Sigmoid colon (tissue), 6 donors: ENCODE measurements at regions not wholly inside any gene's neighbourhood (a gene's known extent, or its start where the extent isn't known, plus 50 kb on each side); places are given as distances from the start of the nearest gene placed in this dataset.

Experiments
- DNase-seq: peaks from one replicate; pipeline ENCODE4 v3.0.0-alpha.2; 2019
- H3K27ac ChIP-seq, 4 donors: fragments of 200-600 bp; sonication (generic); one replicate each; pipeline ENCODE4 v1.5.1; 2016 to 2019; ENCODE audit warnings: mild to moderate bottlenecking in 1 of 4
- H3K27me3 ChIP-seq, 3 donors: fragments of 200-600 bp; sonication (generic); one replicate each; pipeline ENCODE4 v1.5.1; 2019; ENCODE audit warnings: mild to moderate bottlenecking in 1 of 3
- H3K36me3 ChIP-seq, 4 donors: fragments of 200-600 bp; sonication (generic); one replicate each; pipeline ENCODE4 v1.5.1; 2016 to 2019
- H3K4me1 ChIP-seq, 4 donors: fragments of 200-600 bp; sonication (generic); one replicate each; pipeline ENCODE4 v1.5.1; 2017 to 2019
- H3K4me3 ChIP-seq, 4 donors: fragments of 200-600 bp; sonication (generic); one replicate each; pipeline ENCODE4 v1.5.1; 2017 to 2019; ENCODE audit warnings: mild to moderate bottlenecking in 2 of 4, moderate library complexity in 1 of 4
- H3K9me3 ChIP-seq, 4 donors: fragments of 200-600 bp in 3 of 4; sonication (generic) in 3 of 4; one replicate each; pipeline versions ENCODE4 v1.5.1 to v1.6.1; 2013 to 2019
- EP300 ChIP-seq, 4 donors: sonication (generic); formaldehyde crosslinking; IDR thresholded peaks; one replicate each; pipeline ENCODE4 v1.6.1; 2017; ENCODE audit warnings: antibody characterized with exemption in 4 of 4
- POLR2A ChIP-seq, 2 donors: fragments of 450-650 bp; IDR thresholded peaks; one replicate each; pipeline ENCODE4 v1.6.1; 2016; ENCODE audit warnings: antibody characterized with exemption in 2 of 2, mild to moderate bottlenecking in 2 of 2, moderate library complexity in 2 of 2
- POLR2AphosphoS5 ChIP-seq, 4 donors: sonication (generic); formaldehyde crosslinking; IDR thresholded peaks; one replicate each; pipeline ENCODE4 v1.6.1; 2017; ENCODE audit warnings: antibody characterized with exemption in 4 of 4
- WGBS, 2 donors: extraction: QIAGEN DNeasy Blood & Tissue Kit; methylation state at CpG; one replicate each; pipeline ENCODE4 v1.1.7; 2013; 5-methylcytosine and 5-hydroxymethylcytosine counted together
- intact Hi-C: fragments of 100-400 bp; cut with DNase I; formaldehyde crosslinking; loops from one replicate; pipeline ENCODE4 v1.15.1; 2023
- TF ChIP-seq, protein P1 (sequence below), 4 experiments: fragments of 450-650 bp in 3 of 4; fragments of 200-600 bp in 1 of 4; IDR thresholded peaks; one replicate each; pipeline ENCODE4 v1.5.1; 2016 to 2019; ENCODE audit warnings: antibody characterized with exemption in 4 of 4, mild to moderate bottlenecking in 3 of 4, moderate library complexity in 2 of 4
- donor health status: healthy with polysubstance abuse.
- donor health status: healthy.

DNA sequence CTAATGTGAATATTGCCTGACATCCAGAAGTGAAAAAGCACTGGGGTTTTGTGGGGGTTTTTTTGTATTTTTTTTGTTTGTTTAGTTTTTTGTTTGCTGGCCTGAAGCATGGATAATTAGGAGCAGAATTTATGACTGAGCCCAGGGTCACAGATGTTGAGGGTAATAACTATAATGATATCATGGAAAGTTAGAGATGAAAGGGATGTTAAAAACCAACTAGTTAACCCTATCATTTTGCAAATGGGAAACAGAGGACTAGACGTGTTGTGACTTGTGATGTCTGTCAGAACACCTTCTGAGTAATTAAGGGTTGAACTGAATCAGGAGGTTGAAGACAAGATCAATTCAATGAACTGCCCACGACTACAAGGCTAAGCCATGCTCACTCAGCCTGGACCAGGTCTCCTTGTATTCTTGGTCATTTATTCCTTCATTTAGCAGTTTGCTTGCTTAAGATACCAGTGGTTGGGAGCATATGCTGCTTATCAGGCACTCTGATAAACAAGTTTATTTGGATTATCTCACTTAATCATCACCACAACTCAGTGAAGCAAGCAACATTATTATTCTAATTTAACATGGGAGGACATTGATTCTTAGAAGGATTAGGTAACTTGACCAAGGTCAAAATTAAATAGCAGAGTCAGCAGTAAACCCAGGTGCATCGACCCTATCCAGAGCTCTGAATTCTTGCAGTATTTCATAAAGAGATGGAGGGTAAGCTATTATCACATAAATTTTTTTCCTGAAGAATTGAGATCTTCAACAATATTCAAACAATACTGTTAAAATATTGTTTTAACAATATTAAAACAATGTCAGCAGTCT lies 75.7 kb upstream of the PIK3R1 start:
- intact Hi-C loops: no loop called here
- no peaks in the 10 kb centered on the region for H3K4me1 ChIP-seq
- 67 to 78% methylated on average over 3 of the region's 3 CpGs for WGBS, 2 donors
- H3K27ac ChIP-seq: no peak overlapping the region
- TF ChIP-seq, protein P1, sequence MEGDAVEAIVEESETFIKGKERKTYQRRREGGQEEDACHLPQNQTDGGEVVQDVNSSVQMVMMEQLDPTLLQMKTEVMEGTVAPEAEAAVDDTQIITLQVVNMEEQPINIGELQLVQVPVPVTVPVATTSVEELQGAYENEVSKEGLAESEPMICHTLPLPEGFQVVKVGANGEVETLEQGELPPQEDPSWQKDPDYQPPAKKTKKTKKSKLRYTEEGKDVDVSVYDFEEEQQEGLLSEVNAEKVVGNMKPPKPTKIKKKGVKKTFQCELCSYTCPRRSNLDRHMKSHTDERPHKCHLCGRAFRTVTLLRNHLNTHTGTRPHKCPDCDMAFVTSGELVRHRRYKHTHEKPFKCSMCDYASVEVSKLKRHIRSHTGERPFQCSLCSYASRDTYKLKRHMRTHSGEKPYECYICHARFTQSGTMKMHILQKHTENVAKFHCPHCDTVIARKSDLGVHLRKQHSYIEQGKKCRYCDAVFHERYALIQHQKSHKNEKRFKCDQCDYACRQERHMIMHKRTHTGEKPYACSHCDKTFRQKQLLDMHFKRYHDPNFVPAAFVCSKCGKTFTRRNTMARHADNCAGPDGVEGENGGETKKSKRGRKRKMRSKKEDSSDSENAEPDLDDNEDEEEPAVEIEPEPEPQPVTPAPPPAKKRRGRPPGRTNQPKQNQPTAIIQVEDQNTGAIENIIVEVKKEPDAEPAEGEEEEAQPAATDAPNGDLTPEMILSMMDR (IDR thresholded peaks at IDR 0.05): no peak
- no peak for TF ChIP-seq POLR2A (IDR thresholded peaks at IDR 0.05)
- no peak for TF ChIP-seq EP300 (IDR thresholded peaks at IDR 0.05)
- no peak for TF ChIP-seq POLR2AphosphoS5 (IDR thresholded peaks at IDR 0.05)
- no peak overlapping the region for H3K4me3 ChIP-seq
- DNase-seq: no peak
- no peaks in the 10 kb centered on the region for H3K27me3 ChIP-seq
- H3K9me3 ChIP-seq: no peaks in the 10 kb centered on the region
- no peaks in the 10 kb centered on the region for H3K36me3 ChIP-seq

DNA sequence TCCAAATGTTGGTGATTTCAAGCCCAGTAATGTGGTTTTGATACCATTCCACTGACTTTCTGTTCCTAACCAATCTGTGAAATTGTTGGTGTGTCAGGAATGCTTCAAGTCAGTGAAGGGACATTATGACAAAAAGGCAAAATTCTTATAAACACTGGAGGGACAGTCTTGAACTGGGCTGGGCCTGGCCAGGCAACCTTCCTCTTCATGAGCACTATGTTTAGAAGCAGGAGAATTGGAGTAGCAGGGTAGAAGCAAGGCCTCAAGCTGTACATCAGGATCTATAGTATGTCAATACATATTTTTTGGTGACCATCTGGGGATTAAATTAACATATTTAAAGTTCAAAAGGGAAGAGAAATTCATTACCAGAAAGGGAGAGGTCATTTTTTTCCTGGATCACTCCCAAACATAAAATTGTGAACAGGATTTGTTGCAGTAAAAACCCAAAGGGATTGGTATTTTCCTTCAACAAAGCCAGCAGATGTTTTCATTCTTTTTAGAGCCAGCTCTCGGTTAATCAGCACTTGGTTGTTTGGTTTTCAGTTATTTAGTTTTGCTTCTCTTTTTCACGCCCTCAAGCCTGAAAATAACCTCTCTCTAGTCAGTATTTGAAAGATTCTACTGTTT lies 77.9 kb upstream of the PIK3R1 start:
- Histone ChIP-seq H3K36me3 (no peaks in the 10 kb centered on the region), H3K9me3 (no peaks in the 10 kb centered on the region), H3K27me3 (no peaks in the 10 kb centered on the region), H3K27ac (peak overlapping the region in 2 of 4 donors; percentile 29 to 36), H3K4me3 (no peak overlapping the region), H3K4me1 (no peaks in the 10 kb centered on the region)
- 50 to 71% methylated on average over 2 of the region's 2 CpGs for WGBS, 2 donors
- no peak for DNase-seq
- TF ChIP-seq POLR2AphosphoS5 (IDR thresholded peaks at IDR 0.05) (no peak), EP300 (IDR thresholded peaks at IDR 0.05) (no peak), POLR2A (IDR thresholded peaks at IDR 0.05) (no peak)
- TF ChIP-seq, protein P1 (IDR thresholded peaks at IDR 0.05): no peak
- intact Hi-C loops: no loop called here

DNA sequence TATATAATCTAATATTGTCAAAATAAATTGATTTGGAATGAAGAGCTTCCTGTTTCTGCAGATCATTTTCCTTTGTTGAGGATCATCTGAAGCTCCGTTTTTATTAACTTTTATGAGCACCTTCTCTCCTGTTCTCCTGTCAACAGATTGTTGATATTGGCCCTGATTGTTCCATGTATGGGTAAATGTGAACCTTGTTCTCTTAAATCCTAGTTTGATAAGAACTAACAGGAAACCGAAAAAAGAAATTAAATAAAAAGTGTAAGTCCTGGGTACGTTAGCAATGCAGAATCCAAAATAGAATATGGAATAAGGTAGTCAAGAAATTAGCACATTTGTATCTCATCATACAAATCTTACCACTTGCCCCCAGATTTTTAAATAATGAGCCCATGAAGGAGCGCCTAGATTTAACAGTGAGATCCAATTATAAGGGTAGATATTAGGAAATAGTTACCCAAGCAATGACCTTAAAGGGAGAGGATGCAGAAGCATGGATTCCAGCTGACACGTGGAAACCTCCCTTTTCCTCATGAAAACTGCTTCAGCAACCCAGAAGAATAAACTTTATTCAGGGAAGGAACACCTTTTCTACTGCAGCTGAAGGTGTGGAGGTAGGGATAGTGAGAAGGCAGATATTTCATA lies 80.8 kb upstream of the PIK3R1 start:
- Histone ChIP-seq H3K36me3 (no peaks in the 10 kb centered on the region), H3K4me1 (no peaks in the 10 kb centered on the region), H3K4me3 (no peak overlapping the region), H3K27me3 (no peaks in the 10 kb centered on the region), H3K27ac (no peak overlapping the region), H3K9me3 (no peaks in the 10 kb centered on the region)
- DNase-seq: no peak
- 17 to 71% methylated on average over 5 of the region's 5 CpGs for WGBS, 2 donors
- TF ChIP-seq POLR2AphosphoS5 (IDR thresholded peaks at IDR 0.05) (no peak), EP300 (IDR thresholded peaks at IDR 0.05) (no peak), POLR2A (IDR thresholded peaks at IDR 0.05) (no peak)
- TF ChIP-seq, protein P1 (IDR thresholded peaks at IDR 0.05): no peak
- intact Hi-C loops: no loop called here

GRCh38 chr5:68134033-68134668 lies 81.4 kb upstream of the PIK3R1 start:
- Histone ChIP-seq H3K27ac (no peak overlapping the region), H3K36me3 (no peaks in the 10 kb centered on the region), H3K9me3 (no peaks in the 10 kb centered on the region), H3K4me3 (no peak overlapping the region), H3K27me3 (no peaks in the 10 kb centered on the region), H3K4me1 (no peaks in the 10 kb centered on the region)
- intact Hi-C loops: no loop called here
- TF ChIP-seq EP300 (IDR thresholded peaks at IDR 0.05) (no peak), POLR2A (IDR thresholded peaks at IDR 0.05) (no peak), POLR2AphosphoS5 (IDR thresholded peaks at IDR 0.05) (no peak)
- TF ChIP-seq, protein P1 (IDR thresholded peaks at IDR 0.05): no peak
- 23 to 76% methylated on average over 10 of the region's 10 CpGs for WGBS, 2 donors
- DNase-seq: no peak
